Ovary (tissue), 3 donors: ENCODE measurements at regions not wholly inside any gene's neighbourhood (a gene's known extent, or its start where the extent isn't known, plus 50 kb on each side); places are given as distances from the start of the nearest gene placed in this dataset.

Source experiments
- CTCF ChIP-seq, 3 donors: fragments of 450-650 bp in 2 of 3; fragments of 200-600 bp in 1 of 3; IDR thresholded peaks; one replicate each; pipeline versions ENCODE4 v1.5.1 to v1.8.0; 2016 to 2022; ENCODE audit warnings: antibody characterized with exemption in 3 of 3, mild to moderate bottlenecking in 1 of 3
- POLR2A ChIP-seq: fragments of 450-650 bp; IDR thresholded peaks from one replicate; pipeline ENCODE4 v1.6.1; 2017; ENCODE audit warnings: antibody characterized with exemption, mild to moderate bottlenecking, moderate library complexity
- donor health status: DM: no; HTN: no; CAD: no.

GRCh38 chr15:95865330-95865739 is 465.2 kb upstream of the NR2F2 start:
- TF ChIP-seq CTCF (IDR thresholded peaks at IDR 0.05) (no peak), POLR2A (no peak)
